ENCODE measurements at regions not wholly inside any gene's neighbourhood (a gene's known extent, or its start where the extent isn't known, plus 50 kb on each side); places are given as distances from the start of the nearest gene placed in this dataset.

DNA sequence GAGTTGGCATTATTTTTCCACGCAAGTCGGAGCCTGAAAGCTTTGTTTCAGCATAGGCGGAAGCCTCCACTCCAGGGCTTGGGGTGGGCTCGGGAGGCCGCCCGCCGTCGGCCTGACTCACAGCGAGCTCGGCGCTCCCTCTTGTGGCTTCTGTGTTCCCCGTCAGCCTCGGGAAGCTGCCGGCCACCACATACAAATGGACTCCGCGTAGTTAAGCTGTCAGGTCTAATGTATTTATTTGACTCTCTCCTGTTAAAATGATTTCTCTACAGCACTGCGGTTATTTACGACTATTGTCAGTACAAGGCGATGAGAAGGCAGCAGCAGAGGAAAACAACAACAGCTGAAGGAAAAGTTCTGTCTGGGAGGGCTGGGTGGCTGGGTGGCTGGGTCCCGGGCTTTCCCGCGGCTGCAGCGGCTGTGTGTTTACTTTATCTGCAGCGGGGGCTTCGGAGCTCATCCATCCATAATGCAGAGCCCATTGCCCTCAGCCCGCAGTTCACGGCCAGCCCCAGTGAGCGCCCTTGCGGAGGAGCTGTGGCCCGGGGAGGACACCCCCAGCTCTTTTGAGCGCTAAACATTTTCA lies 375.7 kb upstream of the CAMK1G start:
- no peaks in the 10 kb centered on the region for H3F3A ChIP-seq (ENCODE audit: insufficient read depth, low read length, poor library complexity, severe bottlenecking)
- H3K9ac ChIP-seq (ENCODE audit: low read length) = peak overlapping the region; percentile 33
- H3K4me2 ChIP-seq (ENCODE audit: low read length) = peak overlapping the region; percentile 5
- no peaks in the 10 kb centered on the region for H3K79me2 ChIP-seq (replicated peaks; ENCODE audit: insufficient read depth, low read length)
- H3K27ac ChIP-seq (ENCODE audit: low read length) = peak overlapping the region; percentile 28
- peak overlapping the region; percentile 50 for H3K4me3 ChIP-seq (ENCODE audit: low read length)
- no peaks in the 10 kb centered on the region for H4K20me1 ChIP-seq (ENCODE audit: insufficient read depth)
- no peaks in the 10 kb centered on the region for H3K36me3 ChIP-seq (ENCODE audit: insufficient read depth, low read length)
- no peaks in the 10 kb centered on the region for H3K9me3 ChIP-seq (ENCODE audit: low read length)
- H3K9me2 ChIP-seq (ENCODE audit: insufficient read depth, low read length) = no peaks in the 10 kb centered on the region
- no peaks in the 10 kb centered on the region for H3K27me3 ChIP-seq (ENCODE audit: insufficient read depth, low read depth, low read length)
- TF ChIP-seq, protein P1, sequence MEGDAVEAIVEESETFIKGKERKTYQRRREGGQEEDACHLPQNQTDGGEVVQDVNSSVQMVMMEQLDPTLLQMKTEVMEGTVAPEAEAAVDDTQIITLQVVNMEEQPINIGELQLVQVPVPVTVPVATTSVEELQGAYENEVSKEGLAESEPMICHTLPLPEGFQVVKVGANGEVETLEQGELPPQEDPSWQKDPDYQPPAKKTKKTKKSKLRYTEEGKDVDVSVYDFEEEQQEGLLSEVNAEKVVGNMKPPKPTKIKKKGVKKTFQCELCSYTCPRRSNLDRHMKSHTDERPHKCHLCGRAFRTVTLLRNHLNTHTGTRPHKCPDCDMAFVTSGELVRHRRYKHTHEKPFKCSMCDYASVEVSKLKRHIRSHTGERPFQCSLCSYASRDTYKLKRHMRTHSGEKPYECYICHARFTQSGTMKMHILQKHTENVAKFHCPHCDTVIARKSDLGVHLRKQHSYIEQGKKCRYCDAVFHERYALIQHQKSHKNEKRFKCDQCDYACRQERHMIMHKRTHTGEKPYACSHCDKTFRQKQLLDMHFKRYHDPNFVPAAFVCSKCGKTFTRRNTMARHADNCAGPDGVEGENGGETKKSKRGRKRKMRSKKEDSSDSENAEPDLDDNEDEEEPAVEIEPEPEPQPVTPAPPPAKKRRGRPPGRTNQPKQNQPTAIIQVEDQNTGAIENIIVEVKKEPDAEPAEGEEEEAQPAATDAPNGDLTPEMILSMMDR (IDR thresholded peaks at IDR 0.05; ENCODE audit: poor library complexity, severe bottlenecking) = peak; percentile 97
- TF ChIP-seq MXI1 (conservative IDR thresholded peaks at IDR 0.05; ENCODE audit: poor library complexity, severe bottlenecking) = no peak
- TF ChIP-seq EZH2 (IDR thresholded peaks at IDR 0.05; ENCODE audit: borderline replicate concordance, insufficient read depth, low read length, poor library complexity, severe bottlenecking) = no peak
- peak; percentile 99 for TF ChIP-seq RAD21 (conservative IDR thresholded peaks at IDR 0.05)
- TF ChIP-seq SMC3 (conservative IDR thresholded peaks at IDR 0.05; ENCODE audit: poor library complexity) = peak; percentile 97
- TF ChIP-seq, protein P2, sequence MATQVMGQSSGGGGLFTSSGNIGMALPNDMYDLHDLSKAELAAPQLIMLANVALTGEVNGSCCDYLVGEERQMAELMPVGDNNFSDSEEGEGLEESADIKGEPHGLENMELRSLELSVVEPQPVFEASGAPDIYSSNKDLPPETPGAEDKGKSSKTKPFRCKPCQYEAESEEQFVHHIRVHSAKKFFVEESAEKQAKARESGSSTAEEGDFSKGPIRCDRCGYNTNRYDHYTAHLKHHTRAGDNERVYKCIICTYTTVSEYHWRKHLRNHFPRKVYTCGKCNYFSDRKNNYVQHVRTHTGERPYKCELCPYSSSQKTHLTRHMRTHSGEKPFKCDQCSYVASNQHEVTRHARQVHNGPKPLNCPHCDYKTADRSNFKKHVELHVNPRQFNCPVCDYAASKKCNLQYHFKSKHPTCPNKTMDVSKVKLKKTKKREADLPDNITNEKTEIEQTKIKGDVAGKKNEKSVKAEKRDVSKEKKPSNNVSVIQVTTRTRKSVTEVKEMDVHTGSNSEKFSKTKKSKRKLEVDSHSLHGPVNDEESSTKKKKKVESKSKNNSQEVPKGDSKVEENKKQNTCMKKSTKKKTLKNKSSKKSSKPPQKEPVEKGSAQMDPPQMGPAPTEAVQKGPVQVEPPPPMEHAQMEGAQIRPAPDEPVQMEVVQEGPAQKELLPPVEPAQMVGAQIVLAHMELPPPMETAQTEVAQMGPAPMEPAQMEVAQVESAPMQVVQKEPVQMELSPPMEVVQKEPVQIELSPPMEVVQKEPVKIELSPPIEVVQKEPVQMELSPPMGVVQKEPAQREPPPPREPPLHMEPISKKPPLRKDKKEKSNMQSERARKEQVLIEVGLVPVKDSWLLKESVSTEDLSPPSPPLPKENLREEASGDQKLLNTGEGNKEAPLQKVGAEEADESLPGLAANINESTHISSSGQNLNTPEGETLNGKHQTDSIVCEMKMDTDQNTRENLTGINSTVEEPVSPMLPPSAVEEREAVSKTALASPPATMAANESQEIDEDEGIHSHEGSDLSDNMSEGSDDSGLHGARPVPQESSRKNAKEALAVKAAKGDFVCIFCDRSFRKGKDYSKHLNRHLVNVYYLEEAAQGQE (IDR thresholded peaks at IDR 0.05; ENCODE audit: borderline replicate concordance) = no peak
- peak; percentile 70 for TF ChIP-seq EP300 (conservative IDR thresholded peaks at IDR 0.05; ENCODE audit: poor library complexity, severe bottlenecking)
- peak; percentile 98 for TF ChIP-seq POLR2AphosphoS5 (IDR thresholded peaks at IDR 0.05)
- no peak for TF ChIP-seq TAF1 (IDR thresholded peaks at IDR 0.05; ENCODE audit: low read depth)
- H2AFZ ChIP-seq (ENCODE audit: low read depth, low read length) = no peak overlapping the region

DNA sequence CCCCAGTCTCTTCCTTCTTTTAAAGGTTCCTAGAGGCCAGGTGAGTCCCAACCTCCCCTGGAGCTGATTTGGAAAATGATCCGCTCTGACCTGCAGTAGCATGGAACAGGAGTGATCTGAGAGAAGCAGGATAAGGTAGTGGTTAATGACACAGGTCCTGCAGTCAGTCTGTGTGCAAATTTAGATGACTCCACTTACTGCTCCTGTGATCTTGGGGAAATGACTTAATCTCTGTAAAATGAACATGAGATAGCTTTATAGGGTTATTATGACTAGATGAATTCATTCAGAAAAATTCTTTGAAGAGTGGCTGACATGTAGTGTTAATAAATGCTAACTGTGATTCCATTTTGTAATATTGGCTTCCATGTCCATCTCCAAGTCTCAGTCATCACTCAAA lies 374.9 kb upstream of the CAMK1G start:
- no peaks in the 10 kb centered on the region for H3F3A ChIP-seq (ENCODE audit: insufficient read depth, low read length, poor library complexity, severe bottlenecking)
- H2AFZ ChIP-seq (ENCODE audit: low read depth, low read length) = no peak overlapping the region
- H3K4me2 ChIP-seq (ENCODE audit: low read length) = no peak overlapping the region
- no peaks in the 10 kb centered on the region for H3K79me2 ChIP-seq (replicated peaks; ENCODE audit: insufficient read depth, low read length)
- H3K27ac ChIP-seq (ENCODE audit: low read length) = no peak overlapping the region
- H3K27me3 ChIP-seq (ENCODE audit: insufficient read depth, low read depth, low read length) = no peaks in the 10 kb centered on the region
- no peaks in the 10 kb centered on the region for H4K20me1 ChIP-seq (ENCODE audit: insufficient read depth)
- H3K9ac ChIP-seq (ENCODE audit: low read length) = no peak overlapping the region
- no peaks in the 10 kb centered on the region for H3K36me3 ChIP-seq (ENCODE audit: insufficient read depth, low read length)
- no peaks in the 10 kb centered on the region for H3K9me2 ChIP-seq (ENCODE audit: insufficient read depth, low read length)
- H3K4me3 ChIP-seq (ENCODE audit: low read length) = no peak overlapping the region
- no peaks in the 10 kb centered on the region for H3K9me3 ChIP-seq (ENCODE audit: low read length)
- TF ChIP-seq SMC3 (conservative IDR thresholded peaks at IDR 0.05; ENCODE audit: poor library complexity) (no peak), RAD21 (conservative IDR thresholded peaks at IDR 0.05) (no peak), EP300 (conservative IDR thresholded peaks at IDR 0.05; ENCODE audit: poor library complexity, severe bottlenecking) (no peak), EZH2 (IDR thresholded peaks at IDR 0.05; ENCODE audit: borderline replicate concordance, insufficient read depth, low read length, poor library complexity, severe bottlenecking) (no peak), TAF1 (IDR thresholded peaks at IDR 0.05; ENCODE audit: low read depth) (no peak), MXI1 (conservative IDR thresholded peaks at IDR 0.05; ENCODE audit: poor library complexity, severe bottlenecking) (no peak), POLR2AphosphoS5 (IDR thresholded peaks at IDR 0.05) (no peak)
- TF ChIP-seq, protein P2 (IDR thresholded peaks at IDR 0.05; ENCODE audit: borderline replicate concordance) = no peak
- TF ChIP-seq, protein P1 (IDR thresholded peaks at IDR 0.05; ENCODE audit: poor library complexity, severe bottlenecking) = no peak
